WTC11 (cell line): ENCODE measurements at regions not wholly inside any gene's neighbourhood (a gene's known extent, or its start where the extent isn't known, plus 50 kb on each side); places are given as distances from the start of the nearest gene placed in this dataset.

ENCODE experiments used
- ATAC-seq: fragments of 200-7000 bp; cut with Tn5 transposase; 2 replicates; pipeline ENCODE4 v1.10.0; 2021; ENCODE audit warnings: mild to moderate bottlenecking, moderate library complexity
- CTCF ChIA-PET: fragments of 300-600 bp; sonication (Branson Sonifier 250); formaldehyde crosslinking; loops from one replicate; lab custom pipeline; 2021; ENCODE audit warnings: antibody characterized with exemption; lab: Charles Lee
- POLR2A ChIA-PET: fragments of 350-600 bp; sonication (Branson Sonifier 250); formaldehyde crosslinking; loops from one replicate; lab custom pipeline; 2021; ENCODE audit warnings: antibody characterized with exemption; lab: Charles Lee
- DNase-seq: peaks from one replicate; pipeline ENCODE4 v3.0.0; 2021; ENCODE audit warnings: low spot score
- H3K27ac Mint-ChIP-seq: 2 replicates; pipeline ENCODE4 v1.8.0; 2021; ENCODE audit warnings: mixed read lengths
- H3K27me3 Mint-ChIP-seq: 2 replicates; pipeline ENCODE4 v1.8.0; 2021; ENCODE audit warnings: low read depth, mild to moderate bottlenecking, moderate library complexity, mixed read lengths
- H3K36me3 Mint-ChIP-seq: 2 replicates; pipeline ENCODE4 v1.8.0; 2021; ENCODE audit warnings: mixed read lengths
- H3K4me1 Mint-ChIP-seq: 2 replicates; pipeline ENCODE4 v1.8.0; 2022; ENCODE audit warnings: mixed read lengths
- H3K4me3 Mint-ChIP-seq: 2 replicates; pipeline ENCODE4 v1.8.0; 2021; ENCODE audit warnings: mild to moderate bottlenecking, moderate library complexity, mixed read lengths
- H3K9me3 Mint-ChIP-seq: 2 replicates; pipeline ENCODE4 v1.8.0; 2021; ENCODE audit warnings: mixed read lengths
- AR ChIP-seq: fragments of 250-450 bp; sonication (Bioruptor Pico); IDR thresholded peaks from 2 replicates; pipeline ENCODE4 v1.9.0; 2021; ENCODE audit warnings: mild to moderate bottlenecking
- ATF1 ChIP-seq: sonication (generic); formaldehyde crosslinking; IDR thresholded peaks from 2 replicates; pipeline ENCODE4 v1.8.1; 2023; ENCODE audit warnings: mild to moderate bottlenecking, moderate library complexity, missing genetic modification reagents
- ATF3 ChIP-seq: sonication (generic); formaldehyde crosslinking; conservative IDR thresholded peaks from 2 replicates; pipeline ENCODE4 v1.8.1; 2022; ENCODE audit warnings: mild to moderate bottlenecking, missing genetic modification reagents
- CTCF ChIP-seq: fragments of 200-600 bp; IDR thresholded peaks from 2 replicates; pipeline ENCODE4 v1.8.0; 2022; ENCODE audit warnings: antibody characterized with exemption
- ERG ChIP-seq: fragments of 250-450 bp; sonication (Bioruptor Pico); IDR thresholded peaks from 2 replicates; pipeline ENCODE4 v1.8.0; 2021; ENCODE audit warnings: mild to moderate bottlenecking
- ETV6 ChIP-seq: sonication (generic); formaldehyde crosslinking; IDR thresholded peaks from 2 replicates; pipeline ENCODE4 v1.8.1; 2022; ENCODE audit warnings: mild to moderate bottlenecking, missing genetic modification reagents
- FOXP1 ChIP-seq: sonication (generic); formaldehyde crosslinking; IDR thresholded peaks from 2 replicates; pipeline ENCODE4 v1.8.0; 2022; ENCODE audit warnings: missing genetic modification reagents, mild to moderate bottlenecking, moderate library complexity, borderline replicate concordance
- FOXP4 ChIP-seq: sonication (generic); formaldehyde crosslinking; IDR thresholded peaks from 2 replicates; pipeline ENCODE4 v1.8.0; 2022; ENCODE audit warnings: mild to moderate bottlenecking, missing genetic modification reagents
- IRF2 ChIP-seq: sonication (generic); formaldehyde crosslinking; IDR thresholded peaks from 2 replicates; pipeline ENCODE4 v1.8.0; 2022; ENCODE audit warnings: low read depth, missing genetic modification reagents, borderline replicate concordance
- JUN ChIP-seq: sonication (generic); formaldehyde crosslinking; IDR thresholded peaks from 2 replicates; pipeline ENCODE4 v1.8.0; 2023; ENCODE audit warnings: mild to moderate bottlenecking, missing genetic modification reagents
- MXD4 ChIP-seq: fragments of 250-450 bp; sonication (Bioruptor Pico); IDR thresholded peaks from 2 replicates; pipeline ENCODE4 v1.8.0; 2021; ENCODE audit warnings: mild to moderate bottlenecking, moderate library complexity, borderline replicate concordance
- NFATC4 ChIP-seq: fragments of 250-450 bp; sonication (Bioruptor Pico); IDR thresholded peaks from 2 replicates; pipeline ENCODE4 v1.9.0; 2021; ENCODE audit warnings: mild to moderate bottlenecking
- NFE2L1 ChIP-seq: sonication (generic); formaldehyde crosslinking; IDR thresholded peaks from 2 replicates; pipeline ENCODE4 v1.8.1; 2023; ENCODE audit warnings: missing genetic modification reagents
- PRRX2 ChIP-seq: fragments of 250-450 bp; sonication (Bioruptor Pico); IDR thresholded peaks from 2 replicates; pipeline ENCODE4 v1.8.0; 2021; ENCODE audit warnings: mild to moderate bottlenecking
- RELA ChIP-seq: sonication (generic); formaldehyde crosslinking; IDR thresholded peaks from 2 replicates; pipeline ENCODE4 v1.8.1; 2022; ENCODE audit warnings: missing genetic modification reagents, mild to moderate bottlenecking, borderline replicate concordance
- RORB ChIP-seq: fragments of 250-450 bp; sonication (Bioruptor Pico); IDR thresholded peaks from 2 replicates; pipeline ENCODE4 v1.9.0; 2021; ENCODE audit warnings: mild to moderate bottlenecking
- SOX15 ChIP-seq: fragments of 250-450 bp; sonication (Bioruptor Pico); IDR thresholded peaks from 2 replicates; pipeline ENCODE4 v1.9.0; 2021; ENCODE audit warnings: mild to moderate bottlenecking
- SP1 ChIP-seq: sonication (generic); formaldehyde crosslinking; conservative IDR thresholded peaks from 2 replicates; pipeline ENCODE4 v1.8.1; 2022; ENCODE audit warnings: missing genetic modification reagents
- TCF7 ChIP-seq: sonication (generic); formaldehyde crosslinking; IDR thresholded peaks from 2 replicates; pipeline ENCODE4 v1.8.0; 2022; ENCODE audit warnings: mild to moderate bottlenecking, low read depth, missing genetic modification reagents, moderate library complexity
- TEAD4 ChIP-seq: sonication (generic); formaldehyde crosslinking; IDR thresholded peaks from 2 replicates; pipeline ENCODE4 v1.8.0; 2022; ENCODE audit warnings: mild to moderate bottlenecking, missing genetic modification reagents
- TP53 ChIP-seq: sonication (generic); formaldehyde crosslinking; IDR thresholded peaks from 2 replicates; pipeline ENCODE4 v1.8.1; 2023; ENCODE audit warnings: mild to moderate bottlenecking, missing genetic modification reagents
- ZBTB43 ChIP-seq: sonication (generic); formaldehyde crosslinking; IDR thresholded peaks from 2 replicates; pipeline ENCODE4 v1.8.1; 2023; ENCODE audit warnings: mild to moderate bottlenecking, missing genetic modification reagents
- ZMAT4 ChIP-seq: fragments of 250-450 bp; sonication (Bioruptor Pico); IDR thresholded peaks from 2 replicates; pipeline ENCODE4 v1.9.0; 2021; ENCODE audit warnings: mild to moderate bottlenecking
- ZNF121 ChIP-seq: sonication (generic); formaldehyde crosslinking; IDR thresholded peaks from 2 replicates; pipeline ENCODE4 v1.8.0; 2023; ENCODE audit warnings: missing genetic modification reagents
- ZNF219 ChIP-seq: sonication (generic); formaldehyde crosslinking; IDR thresholded peaks from 2 replicates; pipeline ENCODE4 v1.8.0; 2023; ENCODE audit warnings: missing genetic modification reagents, mild to moderate bottlenecking, borderline replicate concordance
- ZNF232 ChIP-seq: sonication (generic); formaldehyde crosslinking; IDR thresholded peaks from 2 replicates; pipeline ENCODE4 v1.8.0; 2022; ENCODE audit warnings: mild to moderate bottlenecking, missing genetic modification reagents
- ZNF263 ChIP-seq: sonication (generic); formaldehyde crosslinking; IDR thresholded peaks from 2 replicates; pipeline ENCODE4 v1.8.1; 2022; ENCODE audit warnings: low read depth, mild to moderate bottlenecking, moderate library complexity, missing genetic modification reagents
- ZNF317 ChIP-seq: sonication (generic); formaldehyde crosslinking; IDR thresholded peaks from 2 replicates; pipeline ENCODE4 v1.8.1; 2023; ENCODE audit warnings: low read depth, mild to moderate bottlenecking, moderate library complexity, missing genetic modification reagents, borderline replicate concordance

GRCh38 chr2:153386481-153386897 lies 92.1 kb downstream of the RPRM start:
- POLR2A ChIA-PET: no interaction called here
- CTCF ChIA-PET: no interaction called here
- ATAC-seq (no peak), DNase-seq (no peak)
- Mint-ChIP-seq H3K27me3 (no peaks in the 10 kb centered on the region), H3K4me1 (peaks cover 16% of the 10 kb centered on the region), H3K9me3 (peaks cover 10% of the 10 kb centered on the region), H3K27ac (no peak overlapping the region), H3K36me3 (no peaks in the 10 kb centered on the region), H3K4me3 (no peak overlapping the region)
- TF ChIP-seq TP53 (CRISPR knock-in tag) (no peak), ERG (no peak), ZNF219 (CRISPR knock-in tag) (no peak), ZNF121 (CRISPR knock-in tag) (no peak), SOX15 (CRISPR knock-in tag) (no peak), ZNF232 (CRISPR knock-in tag) (no peak), NFE2L1 (CRISPR knock-in tag) (no peak), ATF1 (CRISPR knock-in tag) (no peak), PRRX2 (CRISPR knock-in tag) (no peak), AR (CRISPR knock-in tag) (no peak), ETV6 (CRISPR knock-in tag) (no peak), TCF7 (no peak), JUN (CRISPR knock-in tag) (no peak), ZMAT4 (no peak), ZNF317 (no peak)

GRCh38 chr2:153373510-153374279 lies 104.9 kb downstream of the RPRM start:
- TF ChIP-seq SP1 (CRISPR knock-in tag): no peak
- TF ChIP-seq FOXP1 (CRISPR knock-in tag): no peak
- TF ChIP-seq ZBTB43 (CRISPR knock-in tag): no peak
- TF ChIP-seq PRRX2 (CRISPR knock-in tag): no peak
- TF ChIP-seq FOXP4: no peak
- TF ChIP-seq TEAD4 (CRISPR knock-in tag): no peak
- no peak for TF ChIP-seq ZNF263 (CRISPR knock-in tag)
- TF ChIP-seq RELA (CRISPR knock-in tag): no peak
- TF ChIP-seq CTCF: no peak
- TF ChIP-seq RORB: no peak
- no peak for TF ChIP-seq IRF2 (CRISPR knock-in tag)
- TF ChIP-seq ATF3 (CRISPR knock-in tag): no peak
- no peak for TF ChIP-seq MXD4
- TF ChIP-seq NFATC4 (CRISPR knock-in tag): no peak
- CTCF ChIA-PET: no interaction called here
- ATAC-seq (no peak), DNase-seq (no peak)
- Mint-ChIP-seq H3K27me3 (no peaks in the 10 kb centered on the region), H3K9me3 (no peaks in the 10 kb centered on the region), H3K36me3 (no peaks in the 10 kb centered on the region), H3K4me3 (no peak overlapping the region), H3K27ac (no peak overlapping the region), H3K4me1 (peaks cover 28% of the 10 kb centered on the region)
- POLR2A ChIA-PET: no interaction called here
